MM.1S (cell line): ENCODE measurements at regions not wholly inside any gene's neighbourhood (a gene's known extent, or its start where the extent isn't known, plus 50 kb on each side); places are given as distances from the start of the nearest gene placed in this dataset.

Experiments
- EZH2phosphoT487 ChIP-seq: fragments of 300-600 bp; sonication (generic); IDR thresholded peaks from 2 replicates; pipeline ENCODE4 v1.6.1; 2018; ENCODE audit warnings: antibody characterized with exemption, low read length
- TF ChIP-seq, protein P1 (sequence below): fragments of 300-600 bp; sonication (generic); IDR thresholded peaks from 2 replicates; pipeline ENCODE4 v1.5.1; 2016; ENCODE audit warnings: antibody characterized with exemption, low read length, mixed read lengths

DNA sequence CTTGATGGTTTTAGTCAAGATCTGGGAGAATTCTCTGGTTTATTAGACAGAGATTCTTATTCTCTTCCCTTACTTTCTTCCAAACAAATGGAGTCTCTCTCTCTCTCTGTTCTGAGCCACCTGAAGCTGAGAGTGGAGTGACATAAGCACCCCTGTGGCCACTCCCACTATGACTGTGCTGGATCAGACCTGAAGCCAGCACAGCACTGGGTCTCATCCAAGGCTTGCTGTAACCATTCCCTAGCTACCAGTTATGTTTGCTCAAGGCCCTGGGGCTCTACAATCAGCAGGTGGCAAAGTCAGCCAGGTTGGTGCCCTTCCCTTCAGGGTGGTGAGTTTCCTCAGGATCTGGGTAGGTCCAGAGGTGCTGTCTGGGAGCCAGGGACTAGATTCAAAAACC lies 568.5 kb downstream of the AACS start:
- TF ChIP-seq, protein P1, sequence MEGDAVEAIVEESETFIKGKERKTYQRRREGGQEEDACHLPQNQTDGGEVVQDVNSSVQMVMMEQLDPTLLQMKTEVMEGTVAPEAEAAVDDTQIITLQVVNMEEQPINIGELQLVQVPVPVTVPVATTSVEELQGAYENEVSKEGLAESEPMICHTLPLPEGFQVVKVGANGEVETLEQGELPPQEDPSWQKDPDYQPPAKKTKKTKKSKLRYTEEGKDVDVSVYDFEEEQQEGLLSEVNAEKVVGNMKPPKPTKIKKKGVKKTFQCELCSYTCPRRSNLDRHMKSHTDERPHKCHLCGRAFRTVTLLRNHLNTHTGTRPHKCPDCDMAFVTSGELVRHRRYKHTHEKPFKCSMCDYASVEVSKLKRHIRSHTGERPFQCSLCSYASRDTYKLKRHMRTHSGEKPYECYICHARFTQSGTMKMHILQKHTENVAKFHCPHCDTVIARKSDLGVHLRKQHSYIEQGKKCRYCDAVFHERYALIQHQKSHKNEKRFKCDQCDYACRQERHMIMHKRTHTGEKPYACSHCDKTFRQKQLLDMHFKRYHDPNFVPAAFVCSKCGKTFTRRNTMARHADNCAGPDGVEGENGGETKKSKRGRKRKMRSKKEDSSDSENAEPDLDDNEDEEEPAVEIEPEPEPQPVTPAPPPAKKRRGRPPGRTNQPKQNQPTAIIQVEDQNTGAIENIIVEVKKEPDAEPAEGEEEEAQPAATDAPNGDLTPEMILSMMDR: no peak
- no peak for TF ChIP-seq EZH2phosphoT487
